HG03565 (cell line): ENCODE measurements at regions not wholly inside any gene's neighbourhood (a gene's known extent, or its start where the extent isn't known, plus 50 kb on each side); places are given as distances from the start of the nearest gene placed in this dataset.

Experiments
- ATAC-seq: cut with Tn5 transposase; IDR thresholded peaks from one replicate; pipeline ENCODE4 v1.9.1; 2021; ENCODE audit warnings: mild to moderate bottlenecking, moderate library complexity; ENCODE audit not compliant: unreplicated experiment

- ATAC-seq: no peak
Measured at GRCh38 chr14:87816416-87816815, 176.6 kb downstream of the GALC start.

- ATAC-seq: no peak
Measured at GRCh38 chr14:87815121-87815520, 177.9 kb downstream of the GALC start.

- no peak for ATAC-seq
Measured at GRCh38 chr14:87813686-87814085, 179.3 kb downstream of the GALC start.

- ATAC-seq: no peak
Measured at GRCh38 chr14:87813211-87813610, 179.8 kb downstream of the GALC start.

- no peak for ATAC-seq
Measured at GRCh38 chr14:87811246-87811645, 181.7 kb downstream of the GALC start.

GRCh38 chr14:87810711-87811110, 182.3 kb downstream of the GALC start:
- ATAC-seq: no peak

- ATAC-seq: no peak
Measured at GRCh38 chr14:87809261-87809660, 183.7 kb downstream of the GALC start.

- ATAC-seq: peak; percentile 89
Measured at GRCh38 chr14:87805315-87805723, 187.7 kb downstream of the GALC start.

GRCh38 chr14:87800216-87800615, 192.8 kb downstream of the GALC start:
- no peak for ATAC-seq

- no peak for ATAC-seq
Measured at GRCh38 chr14:87799400-87799799, 193.6 kb downstream of the GALC start.

GRCh38 chr14:87797001-87797400, 196.0 kb downstream of the GALC start:
- no peak for ATAC-seq

GRCh38 chr14:87794561-87794960, 198.4 kb downstream of the GALC start:
- ATAC-seq: no peak

- ATAC-seq: peak; percentile 49
Measured at GRCh38 chr14:87785897-87786296, 207.1 kb downstream of the GALC start.

GRCh38 chr14:87784386-87784785, 208.6 kb downstream of the GALC start:
- no peak for ATAC-seq

GRCh38 chr14:87783071-87783470, 209.9 kb downstream of the GALC start:
- no peak for ATAC-seq

- no peak for ATAC-seq
Measured at GRCh38 chr14:87772854-87773253, 220.1 kb downstream of the GALC start.

GRCh38 chr14:87767567-87767901, 225.4 kb downstream of the GALC start:
- no peak for ATAC-seq

GRCh38 chr14:87758876-87759275, 234.1 kb downstream of the GALC start:
- ATAC-seq: no peak

GRCh38 chr14:87756661-87757060, 236.3 kb downstream of the GALC start:
- ATAC-seq: no peak

GRCh38 chr14:87754520-87755223, 238.3 kb downstream of the GALC start:
- ATAC-seq: no peak

GRCh38 chr14:87748558-87748957, 244.4 kb downstream of the GALC start:
- ATAC-seq: no peak

- peak; percentile 67 for ATAC-seq
Measured at GRCh38 chr14:87745507-87746118, 247.4 kb downstream of the GALC start.
